HCT116 (cell line): ENCODE measurements at regions not wholly inside any gene's neighbourhood (a gene's known extent, or its start where the extent isn't known, plus 50 kb on each side); places are given as distances from the start of the nearest gene placed in this dataset.
"Not testable (repeated sequence)": the region's sequence is repeated elsewhere in the genome, so short reads cannot be mapped to it uniquely, and the experiment has no call there.

Experiments used
- ATAC-seq: fragments of 200-7000 bp; cut with Tn5 transposase; 2 replicates; pipeline ENCODE4 v1.9.1; 2020; ENCODE audit warnings: mild to moderate bottlenecking, moderate library complexity
- BruUV-seq: library from RNA; stranded (reverse); fragments of 400-500 nt; replicated peaks from 2 replicates; lab custom pipeline; 2021; lab: Mats Ljungman, UMichigan
- CTCF ChIA-PET: fragments of 300-600 bp; sonication (Branson Sonifier 250); formaldehyde crosslinking; loops from one replicate; lab custom pipeline; 2021; ENCODE audit warnings: antibody characterized with exemption; lab: Charles Lee
- POLR2A ChIA-PET: fragments of 300-600, 350-600 bp; sonication (Branson Sonifier 250); formaldehyde crosslinking; loops from one replicate; lab custom pipeline; 2021; ENCODE audit warnings: antibody characterized with exemption; lab: Charles Lee
- RAD21 ChIA-PET, 2 experiments: fragments of 300-600 bp; sonication (Branson Sonifier 250); formaldehyde crosslinking; loops; one replicate each; lab custom pipeline; 2023; ENCODE audit warnings: low total read pairs in 2 of 2; ENCODE audit not compliant: uncharacterized antibody in 2 of 2, unreplicated experiment in 2 of 2, low non-redundant PET in 1 of 2; lab: Charles Lee
- DNase-seq: peaks from one replicate; pipeline ENCODE4 v3.0.0-alpha.2; 2010; ENCODE audit warnings: low read depth, low spot score
- H2AFZ ChIP-seq: fragments of 200-600 bp; shearing (Covaris generic), sonication (generic); 2 replicates; pipeline ENCODE4 v1.6.1; 2017; ENCODE audit warnings: low read depth, mixed run types, mixed read lengths, antibody characterized with exemption, low read length; ENCODE audit not compliant: poor library complexity, severe bottlenecking
- H3K27ac ChIP-seq: 2 replicates; pipeline ENCODE4 v1.5.1; 2012; ENCODE audit warnings: low read depth, low read length
- H3K27me3 ChIP-seq: fragments of 200-600 bp; sonication (generic); 2 replicates; pipeline ENCODE4 v1.6.1; 2016; ENCODE audit warnings: mixed run types, low read length, mixed read lengths; ENCODE audit not compliant: insufficient read depth
- H3K36me3 ChIP-seq, 2 experiments: fragments of 200-500 bp in 1 of 2; fragments of 200-600 bp in 1 of 2; sonication (Bioruptor generic) in 1 of 2; sonication (generic) in 1 of 2; 2 replicates each; pipeline versions ENCODE4 v1.5.1 to v1.6.1; 2014 to 2016; ENCODE audit warnings: low read length in 2 of 2, inconsistent platforms in 1 of 2, mixed read lengths in 1 of 2, mixed run types in 1 of 2; ENCODE audit not compliant: insufficient read depth in 2 of 2, control insufficient read depth in 1 of 2
- H3K4me1 ChIP-seq, 2 experiments: fragments of 200-600 bp in 1 of 2; sonication (generic) in 1 of 2; 2 replicates each; pipeline versions ENCODE4 v1.5.1 to v1.6.1; 2012 to 2017; ENCODE audit warnings: low read length in 2 of 2, inconsistent platforms in 1 of 2, mild to moderate bottlenecking in 1 of 2, mixed read lengths in 1 of 2, mixed run types in 1 of 2, moderate library complexity in 1 of 2; ENCODE audit not compliant: insufficient read depth in 2 of 2, control insufficient read depth in 1 of 2
- H3K4me2 ChIP-seq: fragments of 200-600 bp; sonication (generic); 2 replicates; pipeline ENCODE4 v1.6.1; 2017; ENCODE audit warnings: mixed run types, low read length, mixed read lengths
- H3K4me3 ChIP-seq, 2 experiments: fragments of 200-600 bp in 1 of 2; sonication (generic) in 1 of 2; replicated peaks in 1 of 2; 2 replicates each; pipeline ENCODE4 v1.5.1; 2011 to 2016; ENCODE audit warnings: low read length in 2 of 2, control low read depth in 1 of 2, low read depth in 1 of 2, mild to moderate bottlenecking in 1 of 2, mixed read lengths in 1 of 2, mixed run types in 1 of 2
- H3K79me2 ChIP-seq: fragments of 200-600 bp; sonication (generic); 2 replicates; pipeline ENCODE4 v1.6.1; 2017; ENCODE audit warnings: mild to moderate bottlenecking, mixed run types, low read length, moderate library complexity, mixed read lengths; ENCODE audit not compliant: insufficient read depth
- H3K9ac ChIP-seq: fragments of 200-600 bp; sonication (generic); 2 replicates; pipeline ENCODE4 v1.6.1; 2016; ENCODE audit warnings: low read length, mixed read lengths
- H3K9me2 ChIP-seq: fragments of 200-600 bp; sonication (generic), shearing (Covaris generic); 2 replicates; pipeline ENCODE4 v1.6.1; 2017; ENCODE audit warnings: mixed run types, mild to moderate bottlenecking, moderate library complexity; ENCODE audit not compliant: insufficient read depth
- H3K9me3 ChIP-seq, 2 experiments: fragments of 200-500 bp in 1 of 2; fragments of 200-600 bp in 1 of 2; sonication (Bioruptor generic) in 1 of 2; sonication (generic) in 1 of 2; 2 replicates each; pipeline ENCODE4 v1.6.1; 2014 to 2017; ENCODE audit warnings: low read length in 2 of 2, mixed read lengths in 2 of 2, inconsistent platforms in 1 of 2, low read depth in 1 of 2, mild to moderate bottlenecking in 1 of 2, mixed run types in 1 of 2, moderate library complexity in 1 of 2; ENCODE audit not compliant: control insufficient read depth in 1 of 2, insufficient read depth in 1 of 2
- H4K20me1 ChIP-seq: fragments of 200-600 bp; sonication (generic), shearing (Covaris generic); 2 replicates; pipeline ENCODE4 v1.6.1; 2017; ENCODE audit warnings: mixed run types, mild to moderate bottlenecking, moderate library complexity; ENCODE audit not compliant: insufficient read depth
- CBX3 ChIP-seq: IDR thresholded peaks from 2 replicates; pipeline ENCODE4 v1.6.1; 2012; ENCODE audit warnings: low read depth
- CEBPB ChIP-seq: IDR thresholded peaks from 2 replicates; pipeline ENCODE4 v1.6.1; 2012; ENCODE audit warnings: low read depth
- EGR1 ChIP-seq: IDR thresholded peaks from 2 replicates; pipeline ENCODE4 v1.6.1; 2012; ENCODE audit warnings: low read depth
- POLR2A ChIP-seq: IDR thresholded peaks from 2 replicates; pipeline ENCODE4 v1.7.0; 2011; ENCODE audit warnings: borderline replicate concordance; ENCODE audit not compliant: insufficient read depth, insufficient read length; ENCODE audit errors: extremely low read depth
- POLR2AphosphoS5 ChIP-seq: IDR thresholded peaks from 2 replicates; pipeline ENCODE4 v1.6.1; 2011; ENCODE audit warnings: mild to moderate bottlenecking, low read depth, low read length, moderate library complexity
- SIN3A ChIP-seq: IDR thresholded peaks from 2 replicates; pipeline ENCODE4 v1.6.1; 2012; ENCODE audit warnings: low read depth
- SRF ChIP-seq: IDR thresholded peaks from 2 replicates; pipeline ENCODE4 v1.6.1; 2012; ENCODE audit warnings: low read depth
- ZFX ChIP-seq: fragments of 450-650 bp; IDR thresholded peaks from 2 replicates; pipeline ENCODE4 v1.6.1; 2017
- intact Hi-C: fragments of 100-400 bp; cut with micrococcal nuclease; formaldehyde crosslinking; loops from 2 replicates; pipeline ENCODE4 v1.10.0; 2022

DNA sequence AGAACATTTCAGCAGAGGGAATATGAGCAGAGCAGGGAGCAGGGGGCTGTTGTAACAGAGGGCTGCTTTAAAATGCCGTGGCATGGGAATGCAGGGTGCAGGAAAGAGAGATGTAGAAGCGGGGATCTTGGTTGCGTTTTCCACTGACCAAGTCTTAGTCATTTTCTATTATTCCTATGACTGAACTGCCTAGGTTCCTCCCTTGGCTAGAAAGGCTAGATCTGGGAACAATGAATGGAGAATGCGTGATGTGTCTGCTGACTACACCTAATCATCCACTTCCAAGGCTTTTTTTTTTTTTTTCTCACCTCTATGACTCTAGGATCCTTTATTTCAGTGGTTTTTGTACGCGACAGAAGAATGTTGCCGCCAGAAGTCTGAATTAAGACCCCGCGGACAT lies 607.4 kb upstream of the TBL1XR1 start:
- no peak overlapping the region for H3K4me2 ChIP-seq
- H3K4me1 ChIP-seq, result no peaks in the 10 kb centered on the region
- no peaks in the 10 kb centered on the region for H3K9me2 ChIP-seq
- RAD21 ChIA-PET, result no interaction called here
- H3K79me2 ChIP-seq, result no peaks in the 10 kb centered on the region
- H3K9ac ChIP-seq, result no peak overlapping the region
- no peak overlapping the region for H3K27ac ChIP-seq
- no peaks in the 10 kb centered on the region for H3K36me3 ChIP-seq
- no peaks in the 10 kb centered on the region for H3K9me3 ChIP-seq
- no peak for ATAC-seq
- intact Hi-C loops, result no loop called here
- no peak overlapping the region for H3K4me3 ChIP-seq
- TF ChIP-seq ZFX (no peak), POLR2AphosphoS5 (no peak), CBX3 (no peak), POLR2A (no peak), SRF (no peak), SIN3A (no peak)
- TF ChIP-seq, all 23 proteins: peak for 0
- Histone ChIP-seq H4K20me1 (no peaks in the 10 kb centered on the region), H2AFZ (no peak overlapping the region), H3K27me3 (no peaks in the 10 kb centered on the region)
- CTCF ChIA-PET, result no interaction called here
- no TSS peak for BruUV-seq
- POLR2A ChIA-PET, result no interaction called here
- no peak for DNase-seq

DNA sequence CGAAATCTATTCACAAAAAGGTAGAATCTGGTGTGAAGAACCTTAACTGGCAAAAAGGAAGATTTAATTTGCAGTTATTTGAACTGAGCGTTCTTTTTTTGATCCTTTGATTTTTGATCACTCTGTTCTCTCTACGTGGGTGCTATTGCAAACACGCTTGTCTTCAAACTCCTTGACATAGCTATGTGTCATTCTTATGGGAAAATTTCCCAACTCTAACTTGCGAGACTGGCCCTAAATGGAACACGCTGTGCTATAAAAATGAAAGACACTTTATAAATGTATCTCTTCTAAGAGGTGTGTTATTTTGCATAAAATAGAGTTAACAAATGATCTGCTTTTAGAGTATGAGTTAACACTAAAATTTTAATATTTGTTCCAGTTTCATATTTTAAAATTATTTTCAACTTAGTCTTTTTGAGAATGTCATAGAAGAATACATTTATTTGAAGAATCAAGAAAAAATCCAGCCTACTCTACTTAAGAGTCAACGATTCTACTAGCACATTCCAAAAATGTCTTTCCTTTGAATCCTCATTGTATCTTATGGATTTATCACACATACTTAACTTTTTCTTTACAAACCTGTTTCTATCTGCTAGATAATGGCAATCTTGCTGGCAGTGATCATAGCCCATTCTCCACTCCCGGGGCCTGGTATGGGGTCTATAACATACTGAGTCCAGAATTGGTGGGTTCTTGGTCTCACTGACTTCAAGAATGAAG lies 610.0 kb upstream of the TBL1XR1 start:
- Histone ChIP-seq H3K9ac (no peak overlapping the region), H3K36me3 (no peaks in the 10 kb centered on the region), H3K27ac (no peak overlapping the region), H3K9me2 (no peaks in the 10 kb centered on the region), H2AFZ (no peak overlapping the region), H3K4me1 (no peaks in the 10 kb centered on the region), H3K27me3 (no peaks in the 10 kb centered on the region), H3K4me3 (no peak overlapping the region), H3K79me2 (no peaks in the 10 kb centered on the region), H3K9me3 (no peaks in the 10 kb centered on the region), H4K20me1 (no peaks in the 10 kb centered on the region), H3K4me2 (no peak overlapping the region)
- ChIA-PET POLR2A (no interaction called here), CTCF (no interaction called here), RAD21 (no interaction called here)
- intact Hi-C loops, result no loop called here
- no TSS peak for BruUV-seq
- TF ChIP-seq EGR1 (no peak), CEBPB (no peak)
- DNase-seq, result no peak
- no peak for ATAC-seq

DNA sequence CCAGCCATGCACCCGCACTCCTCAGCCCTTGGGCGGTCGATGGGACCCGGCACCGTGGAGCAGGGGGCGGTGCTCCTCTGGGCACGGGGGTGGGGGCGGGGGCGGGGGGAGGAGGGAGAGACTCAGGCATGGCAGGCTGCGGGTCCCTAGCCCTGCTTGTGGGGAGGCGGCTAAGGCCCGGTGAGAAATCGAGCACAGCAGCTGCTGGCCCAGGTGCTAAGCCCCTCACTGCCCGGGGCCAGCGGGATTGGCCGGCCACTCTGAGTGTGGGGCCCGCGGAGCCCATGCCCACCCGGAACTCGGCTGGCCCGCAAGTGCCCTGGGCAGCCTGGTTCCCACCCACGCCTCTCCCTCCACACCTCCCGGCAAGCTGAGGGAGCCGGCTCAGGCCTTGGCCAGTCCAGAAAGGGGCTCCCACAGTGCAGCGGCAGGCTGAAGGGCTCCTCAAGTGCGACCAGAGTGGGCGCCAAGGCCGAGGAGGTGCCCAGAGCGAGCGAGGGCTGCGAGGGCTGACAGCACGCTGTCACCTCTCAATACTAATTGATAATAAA lies 611.7 kb upstream of the TBL1XR1 start:
- BruUV-seq, POLR2A ChIA-PET, CTCF ChIA-PET, H3K4me3 ChIP-seq, H3K9me2 ChIP-seq, ATAC-seq, H3K79me2 ChIP-seq, H3K4me1 ChIP-seq, DNase-seq, RAD21 ChIA-PET, H3K9ac ChIP-seq, H3K4me2 ChIP-seq, H3K27me3 ChIP-seq, H3K36me3 ChIP-seq, H3K27ac ChIP-seq, H2AFZ ChIP-seq, H4K20me1 ChIP-seq, intact Hi-C loops, H3K9me3 ChIP-seq: not testable (repeated sequence)
